Caco-2 (cell line): ENCODE measurements at regions not wholly inside any gene's neighbourhood (a gene's known extent, or its start where the extent isn't known, plus 50 kb on each side); places are given as distances from the start of the nearest gene placed in this dataset.

Experiments
- BruUV-seq: library from RNA; stranded (reverse); fragments of 400-500 nt; replicated peaks from 2 replicates; lab custom pipeline; 2021; lab: Mats Ljungman, UMichigan
- CTCF ChIA-PET: fragments of 300-600 bp; sonication (Branson Sonifier 250); formaldehyde crosslinking; loops from one replicate; lab custom pipeline; 2022; ENCODE audit warnings: antibody characterized with exemption; lab: Charles Lee
- POLR2A ChIA-PET: fragments of 300-600 bp; sonication (Branson Sonifier 250); formaldehyde crosslinking; loops from one replicate; lab custom pipeline; 2022; ENCODE audit warnings: antibody characterized with exemption; lab: Charles Lee
- DNase-seq, 2 experiments: peaks; one replicate each; pipeline versions ENCODE4 v3.0.0 to v3.0.0-alpha.2; 2020 to 2022
- H3K27me3 ChIP-seq: replicated peaks from 2 replicates; pipeline ENCODE4 v1.6.0; 2011; ENCODE audit warnings: low read length; ENCODE audit not compliant: control insufficient read depth, insufficient read depth
- H3K36me3 ChIP-seq: 2 replicates; pipeline ENCODE4 v1.5.1; 2011; ENCODE audit warnings: low read length; ENCODE audit not compliant: control insufficient read depth, insufficient read depth
- H3K4me1 ChIP-seq: fragments of 250-450 bp; sonication (Bioruptor Pico); 2 replicates; pipeline ENCODE4 v1.5.1; 2020; ENCODE audit warnings: mild to moderate bottlenecking
- H3K4me3 ChIP-seq: 2 replicates; pipeline ENCODE4 v1.5.1; 2011; ENCODE audit warnings: low read depth, mild to moderate bottlenecking, control low read depth, low read length
- H3K9me3 ChIP-seq: fragments of 250-450 bp; sonication (Bioruptor Pico); 2 replicates; pipeline ENCODE4 v1.5.1; 2020; ENCODE audit warnings: mild to moderate bottlenecking, moderate library complexity
- H3K27ac Mint-ChIP-seq: one replicate; pipeline ENCODE4 v1.8.0; 2022; ENCODE audit warnings: mixed read lengths; ENCODE audit not compliant: unreplicated experiment
- H3K27me3 Mint-ChIP-seq: one replicate; pipeline ENCODE4 v1.8.0; 2022; ENCODE audit warnings: mixed read lengths; ENCODE audit not compliant: insufficient read depth, unreplicated experiment
- H3K36me3 Mint-ChIP-seq: one replicate; pipeline ENCODE4 v1.8.0; 2022; ENCODE audit warnings: mild to moderate bottlenecking, mixed read lengths; ENCODE audit not compliant: insufficient read depth, unreplicated experiment
- H3K4me1 Mint-ChIP-seq: one replicate; pipeline ENCODE4 v1.8.0; 2022; ENCODE audit warnings: low read depth, mixed read lengths; ENCODE audit not compliant: unreplicated experiment
- H3K4me3 Mint-ChIP-seq: one replicate; pipeline ENCODE4 v1.8.0; 2022; ENCODE audit warnings: mild to moderate bottlenecking, moderate library complexity, mixed read lengths; ENCODE audit not compliant: unreplicated experiment
- H3K9me3 Mint-ChIP-seq: one replicate; pipeline ENCODE4 v1.8.0; 2022; ENCODE audit warnings: mixed read lengths; ENCODE audit not compliant: unreplicated experiment
- intact Hi-C: fragments of 100-400 bp; cut with micrococcal nuclease; formaldehyde crosslinking; loops from one replicate; pipeline ENCODE4 v1.10.0; 2022; ENCODE audit not compliant: unreplicated experiment
- TF ChIP-seq, protein P1 (sequence below), 2 experiments: fragments of 200-600 bp in 1 of 2; IDR thresholded peaks; 1 replicate in 1 of 2; 2 replicates in 1 of 2; pipeline versions ENCODE4 v1.5.1 to v1.8.0; 2011 to 2022; ENCODE audit warnings: antibody characterized with exemption in 1 of 2, control low read depth in 1 of 2, inconsistent platforms in 1 of 2, low read depth in 1 of 2, low read length in 1 of 2, mild to moderate bottlenecking in 1 of 2, moderate library complexity in 1 of 2; ENCODE audit not compliant: insufficient read depth in 1 of 2, severe bottlenecking in 1 of 2, unreplicated experiment in 1 of 2

- ChIA-PET CTCF (no interaction called here), POLR2A (no interaction called here)
- Histone ChIP-seq H3K36me3 (no peaks in the 10 kb centered on the region), H3K27me3 (no peaks in the 10 kb centered on the region), H3K4me1 (no peaks in the 10 kb centered on the region), H3K4me3 (no peak overlapping the region), H3K9me3 (no peaks in the 10 kb centered on the region)
- Mint-ChIP-seq H3K9me3 (no peaks in the 10 kb centered on the region), H3K27ac (no peak overlapping the region), H3K4me1 (peaks cover 23% of the 10 kb centered on the region), H3K36me3 (no peaks in the 10 kb centered on the region), H3K4me3 (no peak overlapping the region), H3K27me3 (no peaks in the 10 kb centered on the region)
- no peak for DNase-seq
- TF ChIP-seq, protein P1, sequence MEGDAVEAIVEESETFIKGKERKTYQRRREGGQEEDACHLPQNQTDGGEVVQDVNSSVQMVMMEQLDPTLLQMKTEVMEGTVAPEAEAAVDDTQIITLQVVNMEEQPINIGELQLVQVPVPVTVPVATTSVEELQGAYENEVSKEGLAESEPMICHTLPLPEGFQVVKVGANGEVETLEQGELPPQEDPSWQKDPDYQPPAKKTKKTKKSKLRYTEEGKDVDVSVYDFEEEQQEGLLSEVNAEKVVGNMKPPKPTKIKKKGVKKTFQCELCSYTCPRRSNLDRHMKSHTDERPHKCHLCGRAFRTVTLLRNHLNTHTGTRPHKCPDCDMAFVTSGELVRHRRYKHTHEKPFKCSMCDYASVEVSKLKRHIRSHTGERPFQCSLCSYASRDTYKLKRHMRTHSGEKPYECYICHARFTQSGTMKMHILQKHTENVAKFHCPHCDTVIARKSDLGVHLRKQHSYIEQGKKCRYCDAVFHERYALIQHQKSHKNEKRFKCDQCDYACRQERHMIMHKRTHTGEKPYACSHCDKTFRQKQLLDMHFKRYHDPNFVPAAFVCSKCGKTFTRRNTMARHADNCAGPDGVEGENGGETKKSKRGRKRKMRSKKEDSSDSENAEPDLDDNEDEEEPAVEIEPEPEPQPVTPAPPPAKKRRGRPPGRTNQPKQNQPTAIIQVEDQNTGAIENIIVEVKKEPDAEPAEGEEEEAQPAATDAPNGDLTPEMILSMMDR (IDR thresholded peaks at IDR 0.05; ENCODE audit: insufficient read depth in 1 of 2, low read depth in 1 of 2, low read length in 1 of 2, severe bottlenecking in 1 of 2, unreplicated experiment in 1 of 2) = no peak
- no TSS peak for BruUV-seq
- intact Hi-C loops = no loop called here
Measured at GRCh38 chr7:41046776-41047175, 656.1 kb downstream of the INHBA start.

GRCh38 chr7:41046221-41046761 lies 656.6 kb downstream of the INHBA start:
- no peaks in the 10 kb centered on the region for H3K9me3 ChIP-seq
- ChIA-PET CTCF (no interaction called here), POLR2A (no interaction called here)
- Mint-ChIP-seq H3K27ac (no peak overlapping the region), H3K4me1 (peaks cover 23% of the 10 kb centered on the region), H3K9me3 (no peaks in the 10 kb centered on the region), H3K36me3 (no peaks in the 10 kb centered on the region), H3K27me3 (no peaks in the 10 kb centered on the region), H3K4me3 (no peak overlapping the region)
- no peaks in the 10 kb centered on the region for H3K36me3 ChIP-seq
- no peaks in the 10 kb centered on the region for H3K27me3 ChIP-seq
- DNase-seq = no peak
- TF ChIP-seq, protein P1 (IDR thresholded peaks at IDR 0.05; ENCODE audit: insufficient read depth in 1 of 2, low read depth in 1 of 2, low read length in 1 of 2, severe bottlenecking in 1 of 2, unreplicated experiment in 1 of 2) = no peak
- no peak overlapping the region for H3K4me3 ChIP-seq
- no TSS peak for BruUV-seq
- intact Hi-C loops = no loop called here
- H3K4me1 ChIP-seq = no peaks in the 10 kb centered on the region

DNA sequence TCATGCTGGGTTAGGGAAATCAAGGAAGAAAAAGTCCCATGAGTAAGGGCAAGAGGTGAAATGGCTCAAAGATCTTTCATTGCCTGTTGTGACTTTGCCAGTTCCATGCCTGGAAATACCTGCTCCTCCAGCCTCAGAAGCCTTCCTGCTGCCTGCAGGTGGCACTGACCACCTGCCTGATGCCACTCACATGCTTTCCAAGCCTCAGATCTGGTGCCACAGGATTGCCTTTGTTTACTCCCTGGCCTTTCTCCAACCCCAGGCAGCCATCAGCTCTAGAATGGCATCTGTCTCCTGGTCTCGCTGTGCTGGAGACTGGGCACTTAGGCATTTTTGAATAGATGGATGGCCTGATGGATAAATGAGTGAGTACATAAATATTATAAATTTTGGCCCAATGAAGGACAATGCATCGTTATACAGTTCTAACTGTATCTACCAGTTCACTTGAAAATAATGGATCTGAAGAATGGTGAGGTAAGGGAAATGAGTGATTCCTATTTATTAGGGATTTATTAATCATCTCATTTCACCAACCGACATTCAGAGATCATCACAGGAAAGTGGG lies 657.2 kb downstream of the INHBA start:
- peak; percentile 42 to 46 for DNase-seq
- no peak overlapping the region for H3K4me3 ChIP-seq
- intact Hi-C loops = loop anchor here (1.0 kb wide), 2 partner anchors 651 to 660 kb away; no protein-coding TSS in a partner anchor
- Mint-ChIP-seq H3K36me3 (no peaks in the 10 kb centered on the region), H3K4me1 (peaks cover 23% of the 10 kb centered on the region), H3K27me3 (no peaks in the 10 kb centered on the region), H3K4me3 (no peak overlapping the region), H3K9me3 (no peaks in the 10 kb centered on the region), H3K27ac (no peak overlapping the region)
- H3K4me1 ChIP-seq = no peaks in the 10 kb centered on the region
- BruUV-seq = no TSS peak
- no peaks in the 10 kb centered on the region for H3K27me3 ChIP-seq
- CTCF ChIA-PET = no interaction called here
- TF ChIP-seq, protein P1 (IDR thresholded peaks at IDR 0.05; ENCODE audit: insufficient read depth in 1 of 2, low read depth in 1 of 2, low read length in 1 of 2, severe bottlenecking in 1 of 2, unreplicated experiment in 1 of 2) = peak in 1 of 2 experiments; percentile 55
- no peaks in the 10 kb centered on the region for H3K36me3 ChIP-seq
- no peaks in the 10 kb centered on the region for H3K9me3 ChIP-seq
- POLR2A ChIA-PET = no interaction called here
